Mesothelial cell of epicardium (in vitro differentiated cells): ENCODE measurements at regions not wholly inside any gene's neighbourhood (a gene's known extent, or its start where the extent isn't known, plus 50 kb on each side); places are given as distances from the start of the nearest gene placed in this dataset.
A peak's percentile ranks its signal among the peaks of the same experiment; 100 is the strongest.

Experiments
- DNase-seq, 2 experiments: peaks; one replicate each; pipeline ENCODE4 v3.0.0; 2021; ENCODE audit warnings: low spot score in 2 of 2; ENCODE audit not compliant: unreplicated experiment in 2 of 2
- H3K27ac Mint-ChIP-seq: 2 replicates; pipeline ENCODE4 v1.8.0; 2021; ENCODE audit warnings: mixed read lengths
- H3K27me3 Mint-ChIP-seq: 2 replicates; pipeline ENCODE4 v1.8.0; 2021; ENCODE audit warnings: low read depth, mixed read lengths
- H3K36me3 Mint-ChIP-seq: 2 replicates; pipeline ENCODE4 v1.8.0; 2021; ENCODE audit warnings: mixed read lengths
- H3K4me1 Mint-ChIP-seq: 2 replicates; pipeline ENCODE4 v1.8.0; 2021; ENCODE audit warnings: mixed read lengths
- H3K4me3 Mint-ChIP-seq: 2 replicates; pipeline ENCODE4 v1.8.0; 2021; ENCODE audit warnings: mild to moderate bottlenecking, moderate library complexity, mixed read lengths
- H3K9me3 Mint-ChIP-seq: 2 replicates; pipeline ENCODE4 v1.8.0; 2021; ENCODE audit warnings: mixed read lengths
- CTCF ChIP-seq: fragments of 200-600 bp; sonication (generic); IDR thresholded peaks from one replicate; pipeline ENCODE4 v1.5.0; 2021; ENCODE audit warnings: antibody characterized with exemption; ENCODE audit not compliant: unreplicated experiment

GRCh38 chr13:81314461-81314860 lies 973.5 kb upstream of the SPRY2 start:
- Mint-ChIP-seq H3K4me1 (no peaks in the 10 kb centered on the region), H3K27me3 (no peaks in the 10 kb centered on the region), H3K36me3 (peaks cover 2% of the 10 kb centered on the region), H3K9me3 (peaks cover 8% of the 10 kb centered on the region), H3K4me3 (no peak overlapping the region), H3K27ac (no peak overlapping the region)
- no peak for DNase-seq
- no peak for TF ChIP-seq CTCF

DNA sequence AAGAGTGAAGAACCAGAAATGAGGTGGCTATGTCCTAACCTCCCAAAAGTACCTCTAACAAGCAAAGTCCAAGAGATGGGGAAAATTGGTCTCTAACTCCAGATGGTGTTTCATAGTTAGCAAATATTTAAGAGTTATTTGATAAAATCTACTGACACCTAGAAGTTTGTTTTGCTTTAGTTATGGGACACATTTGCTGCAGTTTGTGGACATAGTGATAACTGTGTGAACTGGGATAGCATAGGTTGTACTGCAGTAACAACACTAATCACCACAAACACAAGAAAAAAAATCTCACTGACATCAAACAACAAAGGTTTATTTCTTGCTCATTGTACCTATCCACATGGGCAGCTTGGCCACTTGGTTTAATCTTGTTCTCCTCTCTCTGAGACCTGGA lies 965.0 kb upstream of the SPRY2 start:
- no peak overlapping the region for H3K4me3 Mint-ChIP-seq
- no peaks in the 10 kb centered on the region for H3K9me3 Mint-ChIP-seq
- DNase-seq, result no peak
- H3K36me3 Mint-ChIP-seq, result no peaks in the 10 kb centered on the region
- H3K27me3 Mint-ChIP-seq, result no peaks in the 10 kb centered on the region
- no peak overlapping the region for H3K27ac Mint-ChIP-seq
- H3K4me1 Mint-ChIP-seq, result peaks cover 12% of the 10 kb centered on the region
- no peak for TF ChIP-seq CTCF

DNA sequence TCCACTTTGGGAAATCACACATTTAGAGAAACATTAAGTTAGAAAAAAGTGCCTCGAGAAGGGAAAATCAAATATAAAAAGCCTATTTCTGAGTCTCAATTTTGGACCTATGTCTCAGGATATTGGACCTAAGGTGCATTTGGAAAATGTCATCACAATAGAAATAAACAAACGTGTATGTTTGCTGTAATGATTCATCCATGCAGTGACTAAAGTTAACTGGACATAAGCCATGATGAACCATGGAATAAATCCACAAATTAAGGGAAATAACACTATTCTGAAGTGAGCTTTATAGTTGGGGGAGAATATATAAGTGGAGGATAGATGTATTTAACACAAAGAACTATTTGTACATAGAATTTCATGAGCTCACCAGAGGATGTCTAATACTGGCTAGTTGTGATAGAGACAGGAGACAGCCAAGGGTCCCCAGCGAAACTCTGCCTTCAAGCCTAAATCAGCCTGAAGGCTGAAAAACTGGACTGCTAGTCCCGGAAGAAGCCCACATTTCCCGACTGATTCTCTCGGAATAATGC lies 963.3 kb upstream of the SPRY2 start:
- Mint-ChIP-seq H3K27ac (peak overlapping the region; percentile 11), H3K36me3 (no peaks in the 10 kb centered on the region), H3K4me1 (peaks cover 12% of the 10 kb centered on the region), H3K9me3 (no peaks in the 10 kb centered on the region), H3K27me3 (no peaks in the 10 kb centered on the region), H3K4me3 (no peak overlapping the region)
- DNase-seq, result no peak
- TF ChIP-seq CTCF, result no peak

DNA sequence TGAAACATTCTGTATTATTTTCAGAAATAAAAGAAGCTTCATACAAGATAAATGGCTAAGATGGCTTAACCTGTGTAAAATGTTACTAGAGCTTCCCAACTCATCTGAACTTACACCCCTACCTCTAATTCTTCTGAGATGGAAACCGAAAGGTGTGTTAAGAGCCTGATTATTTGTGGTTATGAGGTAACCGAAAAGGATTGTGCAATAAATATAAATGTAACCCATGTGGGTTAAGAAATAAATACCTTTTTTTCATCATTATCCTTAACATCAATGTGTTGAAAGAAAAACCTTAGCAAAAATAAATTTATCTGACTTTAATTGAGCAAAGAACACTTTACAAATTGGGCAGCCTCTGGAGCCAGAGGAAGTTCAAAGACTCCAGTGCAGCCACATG lies 961.8 kb upstream of the SPRY2 start:
- Mint-ChIP-seq H3K4me1 (peaks cover 12% of the 10 kb centered on the region), H3K27ac (no peak overlapping the region), H3K27me3 (no peaks in the 10 kb centered on the region), H3K36me3 (no peaks in the 10 kb centered on the region), H3K9me3 (no peaks in the 10 kb centered on the region), H3K4me3 (no peak overlapping the region)
- no peak for DNase-seq
- TF ChIP-seq CTCF, result no peak

DNA sequence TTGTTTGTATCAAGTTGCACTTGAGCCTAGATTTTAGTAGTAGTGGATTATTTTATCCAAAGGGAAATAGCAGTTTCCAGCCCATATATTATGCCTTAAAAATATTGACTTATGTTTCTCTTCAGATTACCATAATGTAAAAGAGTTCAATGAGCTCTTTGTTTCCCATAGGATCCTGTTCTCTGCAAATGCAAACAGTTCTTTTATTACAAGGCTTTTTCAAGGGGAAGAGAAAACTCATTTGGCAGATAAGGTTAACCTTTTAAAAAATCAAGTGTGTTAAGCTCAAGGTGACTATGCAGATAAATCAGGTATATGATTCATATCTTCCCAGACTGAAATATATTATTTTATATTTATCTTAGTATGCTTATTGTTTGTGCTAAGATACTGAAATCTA lies 961.2 kb upstream of the SPRY2 start:
- DNase-seq, result no peak
- H3K4me1 Mint-ChIP-seq, result peaks cover 12% of the 10 kb centered on the region
- H3K27me3 Mint-ChIP-seq, result no peaks in the 10 kb centered on the region
- no peaks in the 10 kb centered on the region for H3K9me3 Mint-ChIP-seq
- TF ChIP-seq CTCF, result no peak
- no peak overlapping the region for H3K27ac Mint-ChIP-seq
- H3K4me3 Mint-ChIP-seq, result no peak overlapping the region
- H3K36me3 Mint-ChIP-seq, result no peaks in the 10 kb centered on the region

DNA sequence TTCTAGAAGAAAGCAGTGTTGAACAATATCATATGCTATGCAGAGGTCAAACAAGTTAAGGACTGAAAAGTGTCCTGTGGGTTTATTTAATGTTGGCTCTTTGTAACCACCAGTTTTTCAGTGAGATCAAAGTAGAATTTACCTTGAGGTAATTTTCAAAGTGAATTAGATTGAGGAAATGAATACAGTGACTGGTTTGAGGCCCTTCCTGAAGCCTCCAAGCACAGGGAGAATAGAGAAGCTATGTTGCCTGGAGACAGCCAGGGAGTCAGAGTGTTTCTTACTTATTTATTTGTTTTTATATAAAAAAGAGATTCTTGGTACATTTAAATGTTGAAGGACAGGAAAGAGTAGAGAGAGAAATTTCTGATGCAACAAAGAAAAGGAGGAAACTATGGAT lies 954.3 kb upstream of the SPRY2 start:
- Mint-ChIP-seq H3K27me3 (no peaks in the 10 kb centered on the region), H3K4me3 (no peak overlapping the region)
- no peak for DNase-seq

More for the DNA sequence above, 954.3 kb upstream of the SPRY2 start:
- H3K36me3 Mint-ChIP-seq, result no peaks in the 10 kb centered on the region
- H3K9me3 Mint-ChIP-seq, result peaks cover 3% of the 10 kb centered on the region
- TF ChIP-seq CTCF, result no peak
- H3K27ac Mint-ChIP-seq, result no peak overlapping the region
- H3K4me1 Mint-ChIP-seq, result peaks cover 7% of the 10 kb centered on the region
